ENCODE measurements at regions not wholly inside any gene's neighbourhood (a gene's known extent, or its start where the extent isn't known, plus 50 kb on each side); places are given as distances from the start of the nearest gene placed in this dataset.

DNA sequence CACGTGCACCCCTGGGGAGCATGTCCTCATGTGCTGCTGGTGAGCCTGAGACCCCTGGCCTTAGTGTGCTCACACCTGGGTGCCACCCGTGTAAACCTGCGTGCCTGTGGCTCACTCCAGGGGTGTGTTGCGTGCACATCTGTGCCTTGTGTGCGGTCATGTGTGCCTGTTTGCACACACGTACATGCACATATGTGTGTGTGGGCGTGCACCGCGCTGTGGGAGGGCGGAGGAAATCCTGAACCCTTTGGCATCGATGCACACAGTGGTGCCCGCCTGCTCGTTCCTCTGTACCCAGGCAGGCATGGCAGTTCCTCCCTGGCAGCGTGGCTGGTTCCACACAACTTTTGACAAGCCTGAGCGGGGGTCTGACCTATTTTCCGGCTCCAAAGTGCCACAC lies 1181.9 kb downstream of the BRD1 start:
- DNase-seq (ENCODE audit: low read depth, low spot score) = no peak
- CTCF ChIA-PET = no interaction called here
- Histone ChIP-seq H3K27ac (ENCODE audit: low read depth, low read length) (no peak overlapping the region), H3K9me3 (ENCODE audit: control insufficient read depth in 1 of 2, insufficient read depth in 1 of 2, low read depth in 1 of 2, low read length in 2 of 2) (no peaks in the 10 kb centered on the region), H3K79me2 (ENCODE audit: insufficient read depth, low read length) (no peaks in the 10 kb centered on the region), H3K27me3 (ENCODE audit: insufficient read depth, low read length) (no peaks in the 10 kb centered on the region), H3K4me3 (replicated peaks in 1 of 2; ENCODE audit: low read depth in 1 of 2, low read length in 2 of 2) (no peak overlapping the region), H2AFZ (ENCODE audit: low read depth, low read length, poor library complexity, severe bottlenecking) (no peak overlapping the region), H3K4me2 (ENCODE audit: low read length) (no peak overlapping the region), H4K20me1 (ENCODE audit: insufficient read depth) (no peaks in the 10 kb centered on the region), H3K36me3 (ENCODE audit: control insufficient read depth in 1 of 2, insufficient read depth in 2 of 2, low read length in 2 of 2) (no peaks in the 10 kb centered on the region), H3K9ac (ENCODE audit: low read length) (no peak overlapping the region), H3K9me2 (ENCODE audit: insufficient read depth) (no peaks in the 10 kb centered on the region), H3K4me1 (ENCODE audit: control insufficient read depth in 1 of 2, insufficient read depth in 2 of 2, low read length in 2 of 2) (no peaks in the 10 kb centered on the region)
- intact Hi-C loops (cut with micrococcal nuclease) = no loop called here
- ATAC-seq = no peak
- RAD21 ChIA-PET (ENCODE audit: low non-redundant PET in 1 of 2, low total read pairs in 2 of 2, uncharacterized antibody in 2 of 2, unreplicated experiment in 2 of 2) = no interaction called here
- no peak for TF ChIP-seq ZFX (IDR thresholded peaks at IDR 0.05)
- TF ChIP-seq JUND (IDR thresholded peaks at IDR 0.05) = no peak
- TF ChIP-seq TCF7L2 (IDR thresholded peaks at IDR 0.05; ENCODE audit: borderline replicate concordance, extremely low read depth, insufficient read depth, insufficient read length) = no peak
- TF ChIP-seq, protein P1, sequence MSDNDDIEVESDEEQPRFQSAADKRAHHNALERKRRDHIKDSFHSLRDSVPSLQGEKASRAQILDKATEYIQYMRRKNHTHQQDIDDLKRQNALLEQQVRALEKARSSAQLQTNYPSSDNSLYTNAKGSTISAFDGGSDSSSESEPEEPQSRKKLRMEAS (IDR thresholded peaks at IDR 0.05) = no peak
- no peak for TF ChIP-seq EZH2phosphoT487 (IDR thresholded peaks at IDR 0.05; ENCODE audit: borderline replicate concordance)
- TF ChIP-seq EZH2 (IDR thresholded peaks at IDR 0.05) = no peak
- TF ChIP-seq, protein P2, sequence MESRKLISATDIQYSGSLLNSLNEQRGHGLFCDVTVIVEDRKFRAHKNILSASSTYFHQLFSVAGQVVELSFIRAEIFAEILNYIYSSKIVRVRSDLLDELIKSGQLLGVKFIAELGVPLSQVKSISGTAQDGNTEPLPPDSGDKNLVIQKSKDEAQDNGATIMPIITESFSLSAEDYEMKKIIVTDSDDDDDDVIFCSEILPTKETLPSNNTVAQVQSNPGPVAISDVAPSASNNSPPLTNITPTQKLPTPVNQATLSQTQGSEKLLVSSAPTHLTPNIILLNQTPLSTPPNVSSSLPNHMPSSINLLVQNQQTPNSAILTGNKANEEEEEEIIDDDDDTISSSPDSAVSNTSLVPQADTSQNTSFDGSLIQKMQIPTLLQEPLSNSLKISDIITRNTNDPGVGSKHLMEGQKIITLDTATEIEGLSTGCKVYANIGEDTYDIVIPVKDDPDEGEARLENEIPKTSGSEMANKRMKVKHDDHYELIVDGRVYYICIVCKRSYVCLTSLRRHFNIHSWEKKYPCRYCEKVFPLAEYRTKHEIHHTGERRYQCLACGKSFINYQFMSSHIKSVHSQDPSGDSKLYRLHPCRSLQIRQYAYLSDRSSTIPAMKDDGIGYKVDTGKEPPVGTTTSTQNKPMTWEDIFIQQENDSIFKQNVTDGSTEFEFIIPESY (IDR thresholded peaks at IDR 0.05; ENCODE audit: extremely low read depth, insufficient replicate concordance, low read length) = no peak
- TF ChIP-seq FOSL1 (IDR thresholded peaks at IDR 0.05; ENCODE audit: low read depth) = no peak
- TF ChIP-seq EGR1 (IDR thresholded peaks at IDR 0.05; ENCODE audit: low read depth) = no peak
- no peak for TF ChIP-seq SRF (IDR thresholded peaks at IDR 0.05; ENCODE audit: low read depth)
- TF ChIP-seq, protein P3, sequence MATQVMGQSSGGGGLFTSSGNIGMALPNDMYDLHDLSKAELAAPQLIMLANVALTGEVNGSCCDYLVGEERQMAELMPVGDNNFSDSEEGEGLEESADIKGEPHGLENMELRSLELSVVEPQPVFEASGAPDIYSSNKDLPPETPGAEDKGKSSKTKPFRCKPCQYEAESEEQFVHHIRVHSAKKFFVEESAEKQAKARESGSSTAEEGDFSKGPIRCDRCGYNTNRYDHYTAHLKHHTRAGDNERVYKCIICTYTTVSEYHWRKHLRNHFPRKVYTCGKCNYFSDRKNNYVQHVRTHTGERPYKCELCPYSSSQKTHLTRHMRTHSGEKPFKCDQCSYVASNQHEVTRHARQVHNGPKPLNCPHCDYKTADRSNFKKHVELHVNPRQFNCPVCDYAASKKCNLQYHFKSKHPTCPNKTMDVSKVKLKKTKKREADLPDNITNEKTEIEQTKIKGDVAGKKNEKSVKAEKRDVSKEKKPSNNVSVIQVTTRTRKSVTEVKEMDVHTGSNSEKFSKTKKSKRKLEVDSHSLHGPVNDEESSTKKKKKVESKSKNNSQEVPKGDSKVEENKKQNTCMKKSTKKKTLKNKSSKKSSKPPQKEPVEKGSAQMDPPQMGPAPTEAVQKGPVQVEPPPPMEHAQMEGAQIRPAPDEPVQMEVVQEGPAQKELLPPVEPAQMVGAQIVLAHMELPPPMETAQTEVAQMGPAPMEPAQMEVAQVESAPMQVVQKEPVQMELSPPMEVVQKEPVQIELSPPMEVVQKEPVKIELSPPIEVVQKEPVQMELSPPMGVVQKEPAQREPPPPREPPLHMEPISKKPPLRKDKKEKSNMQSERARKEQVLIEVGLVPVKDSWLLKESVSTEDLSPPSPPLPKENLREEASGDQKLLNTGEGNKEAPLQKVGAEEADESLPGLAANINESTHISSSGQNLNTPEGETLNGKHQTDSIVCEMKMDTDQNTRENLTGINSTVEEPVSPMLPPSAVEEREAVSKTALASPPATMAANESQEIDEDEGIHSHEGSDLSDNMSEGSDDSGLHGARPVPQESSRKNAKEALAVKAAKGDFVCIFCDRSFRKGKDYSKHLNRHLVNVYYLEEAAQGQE (IDR thresholded peaks at IDR 0.05; ENCODE audit: low read depth) = no peak
- TF ChIP-seq, protein P4, sequence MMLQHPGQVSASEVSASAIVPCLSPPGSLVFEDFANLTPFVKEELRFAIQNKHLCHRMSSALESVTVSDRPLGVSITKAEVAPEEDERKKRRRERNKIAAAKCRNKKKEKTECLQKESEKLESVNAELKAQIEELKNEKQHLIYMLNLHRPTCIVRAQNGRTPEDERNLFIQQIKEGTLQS (IDR thresholded peaks at IDR 0.05) = no peak
- TF ChIP-seq, protein P5, sequence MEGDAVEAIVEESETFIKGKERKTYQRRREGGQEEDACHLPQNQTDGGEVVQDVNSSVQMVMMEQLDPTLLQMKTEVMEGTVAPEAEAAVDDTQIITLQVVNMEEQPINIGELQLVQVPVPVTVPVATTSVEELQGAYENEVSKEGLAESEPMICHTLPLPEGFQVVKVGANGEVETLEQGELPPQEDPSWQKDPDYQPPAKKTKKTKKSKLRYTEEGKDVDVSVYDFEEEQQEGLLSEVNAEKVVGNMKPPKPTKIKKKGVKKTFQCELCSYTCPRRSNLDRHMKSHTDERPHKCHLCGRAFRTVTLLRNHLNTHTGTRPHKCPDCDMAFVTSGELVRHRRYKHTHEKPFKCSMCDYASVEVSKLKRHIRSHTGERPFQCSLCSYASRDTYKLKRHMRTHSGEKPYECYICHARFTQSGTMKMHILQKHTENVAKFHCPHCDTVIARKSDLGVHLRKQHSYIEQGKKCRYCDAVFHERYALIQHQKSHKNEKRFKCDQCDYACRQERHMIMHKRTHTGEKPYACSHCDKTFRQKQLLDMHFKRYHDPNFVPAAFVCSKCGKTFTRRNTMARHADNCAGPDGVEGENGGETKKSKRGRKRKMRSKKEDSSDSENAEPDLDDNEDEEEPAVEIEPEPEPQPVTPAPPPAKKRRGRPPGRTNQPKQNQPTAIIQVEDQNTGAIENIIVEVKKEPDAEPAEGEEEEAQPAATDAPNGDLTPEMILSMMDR (IDR thresholded peaks at IDR 0.05 in 2 of 3, conservative IDR thresholded peaks at IDR 0.05 in 1 of 3; ENCODE audit: borderline replicate concordance in 1 of 3, insufficient read depth in 1 of 3, low read depth in 2 of 3, low read length in 2 of 3) = no peak
- no peak for TF ChIP-seq CEBPB (IDR thresholded peaks at IDR 0.05; ENCODE audit: low read depth)
- TF ChIP-seq RAD21 (IDR thresholded peaks at IDR 0.05; ENCODE audit: low read depth) = no peak
- TF ChIP-seq SP1 (IDR thresholded peaks at IDR 0.05; ENCODE audit: low read depth) = no peak
- TF ChIP-seq POLR2AphosphoS5 (IDR thresholded peaks at IDR 0.05; ENCODE audit: low read depth, low read length) = no peak
- TF ChIP-seq POLR2A (IDR thresholded peaks at IDR 0.05; ENCODE audit: borderline replicate concordance, extremely low read depth, insufficient read depth, insufficient read length) = no peak
- TF ChIP-seq ZNF274 (IDR thresholded peaks at IDR 0.05; ENCODE audit: low read depth, low read length) = no peak
- TF ChIP-seq CBX3 (IDR thresholded peaks at IDR 0.05; ENCODE audit: low read depth) = no peak
- POLR2A ChIA-PET = no interaction called here
- BruUV-seq (replicated peaks) = no TSS peak
